GM12892 (cell line): ENCODE measurements at regions not wholly inside any gene's neighbourhood (a gene's known extent, or its start where the extent isn't known, plus 50 kb on each side); places are given as distances from the start of the nearest gene placed in this dataset.
A peak's percentile ranks its signal among the peaks of the same experiment; 100 is the strongest.

ENCODE experiments used
- DNase-seq: peaks from one replicate; pipeline ENCODE4 v3.0.0; 2011; ENCODE audit not compliant: insufficient read length
- FAIRE-seq: peaks from 2 replicates; lab custom pipeline; 2011; peaks lifted over from hg19 to GRCh38; lab: Jason Lieb, UNC
- POLR2A ChIP-seq: IDR thresholded peaks from 2 replicates; pipeline ENCODE4 v1.6.1; 2011; ENCODE audit warnings: low read depth, low read length, control low read depth
- POLR2AphosphoS5 ChIP-seq: IDR thresholded peaks from 2 replicates; pipeline ENCODE4 v1.6.1; 2011; ENCODE audit warnings: low read depth, low read length, control low read depth
- TAF1 ChIP-seq: IDR thresholded peaks from 2 replicates; pipeline ENCODE4 v1.6.1; 2011; ENCODE audit warnings: low read depth, mild to moderate bottlenecking, control low read depth, low read length, borderline replicate concordance

- DNase-seq (no peak), FAIRE-seq (no peak)
- no peak for TF ChIP-seq POLR2A
- TF ChIP-seq TAF1: no peak
- TF ChIP-seq POLR2AphosphoS5: no peak
Observed at GRCh38 chr14:39857376-39858055, 425.3 kb upstream of the FBXO33 start.

- no peak for TF ChIP-seq POLR2AphosphoS5
- no peak for TF ChIP-seq TAF1
- no peak for TF ChIP-seq POLR2A
- DNase-seq: no peak
- no peak for FAIRE-seq
Observed at GRCh38 chr14:39853441-39853840, 421.2 kb upstream of the FBXO33 start.

- DNase-seq: no peak
- FAIRE-seq: no peak
- TF ChIP-seq POLR2AphosphoS5: no peak
Observed at GRCh38 chr14:39851202-39851601, 419.0 kb upstream of the FBXO33 start.

GRCh38 chr14:39847852-39848251 is 415.6 kb upstream of the FBXO33 start:
- FAIRE-seq (no peak), DNase-seq (no peak)
- no peak for TF ChIP-seq TAF1
- TF ChIP-seq POLR2AphosphoS5: no peak
- no peak for TF ChIP-seq POLR2A

GRCh38 chr14:39847194-39847593 is 415.0 kb upstream of the FBXO33 start:
- TF ChIP-seq POLR2AphosphoS5 (no peak), POLR2A (no peak), TAF1 (no peak)
- no peak for FAIRE-seq
- DNase-seq: no peak

- no peak for DNase-seq
Observed at GRCh38 chr14:39843881-39844280, 411.6 kb upstream of the FBXO33 start.

GRCh38 chr14:39841088-39841487 is 408.9 kb upstream of the FBXO33 start:
- FAIRE-seq (no peak), DNase-seq (no peak)
- TF ChIP-seq POLR2A (no peak), POLR2AphosphoS5 (no peak), TAF1 (no peak)

More at GRCh38 chr14:39843881-39844280, 411.6 kb upstream of the FBXO33 start:
- TF ChIP-seq TAF1: no peak
- no peak for TF ChIP-seq POLR2AphosphoS5
- TF ChIP-seq POLR2A: no peak
- no peak for FAIRE-seq

GRCh38 chr14:39827901-39828655 is 395.8 kb upstream of the FBXO33 start:
- FAIRE-seq (peak; percentile 44), DNase-seq (peak; percentile 7)
- no peak for TF ChIP-seq TAF1
- no peak for TF ChIP-seq POLR2AphosphoS5
- TF ChIP-seq POLR2A: no peak

- no peak for TF ChIP-seq TAF1
- TF ChIP-seq POLR2A: no peak
- no peak for TF ChIP-seq POLR2AphosphoS5
- FAIRE-seq: no peak
- DNase-seq: no peak
Observed at GRCh38 chr14:39812532-39813320, 380.5 kb upstream of the FBXO33 start.

- no peak for FAIRE-seq
Observed at GRCh38 chr14:39807271-39807670, 375.0 kb upstream of the FBXO33 start.

GRCh38 chr14:39784461-39784860 is 352.2 kb upstream of the FBXO33 start:
- TF ChIP-seq POLR2A (no peak), TAF1 (no peak), POLR2AphosphoS5 (no peak)
- no peak for FAIRE-seq
- DNase-seq: no peak

More at GRCh38 chr14:39807271-39807670, 375.0 kb upstream of the FBXO33 start:
- DNase-seq: no peak
- TF ChIP-seq POLR2AphosphoS5 (no peak), TAF1 (no peak), POLR2A (no peak)

GRCh38 chr14:39781466-39781865 is 349.2 kb upstream of the FBXO33 start:
- DNase-seq (no peak), FAIRE-seq (no peak)
- TF ChIP-seq POLR2AphosphoS5: no peak
